Esophagus muscularis mucosa (tissue), 4 donors: ENCODE measurements at regions not wholly inside any gene's neighbourhood (a gene's known extent, or its start where the extent isn't known, plus 50 kb on each side); places are given as distances from the start of the nearest gene placed in this dataset.

Experiments
- DNase-seq: peaks from one replicate; pipeline ENCODE4 v3.0.0-alpha.2; 2017; ENCODE audit errors: extremely low spot score
- H3K27ac ChIP-seq, 4 donors: fragments of 200-600 bp; sonication (generic); replicated peaks in 1 of 4; 1 replicate in 3 of 4; 2 replicates in 1 of 4; pipeline ENCODE4 v1.5.1; 2016 to 2019; ENCODE audit warnings: mild to moderate bottlenecking in 1 of 4
- H3K27me3 ChIP-seq, 4 donors: fragments of 200-600 bp; sonication (generic); one replicate each; pipeline versions ENCODE4 v1.5.1 to v1.6.0; 2016 to 2019
- H3K36me3 ChIP-seq, 4 donors: fragments of 200-600 bp; sonication (generic); one replicate each; pipeline ENCODE4 v1.5.1; 2016 to 2019
- H3K4me1 ChIP-seq, 4 donors: fragments of 200-600 bp; sonication (generic); one replicate each; pipeline ENCODE4 v1.5.1; 2016 to 2019
- H3K4me3 ChIP-seq, 4 donors: fragments of 200-600 bp; sonication (generic); 1 replicate in 2 of 4; 2 replicates in 2 of 4; pipeline ENCODE4 v1.5.1; 2016 to 2019; ENCODE audit warnings: mild to moderate bottlenecking in 4 of 4, moderate library complexity in 1 of 4
- H3K9me3 ChIP-seq, 4 donors: fragments of 200-600 bp; sonication (generic); 1 replicate in 3 of 4; 2 replicates in 1 of 4; pipeline ENCODE4 v1.5.1; 2016 to 2019
- CTCF ChIP-seq, 3 experiments: fragments of 200-600 bp in 2 of 3; fragments of 450-650 bp in 1 of 3; sonication (generic) in 2 of 3; IDR thresholded peaks; one replicate each; pipeline ENCODE4 v1.5.1; 2017 to 2019; ENCODE audit warnings: antibody characterized with exemption in 3 of 3, mild to moderate bottlenecking in 2 of 3, moderate library complexity in 1 of 3
- EP300 ChIP-seq: sonication (generic); formaldehyde crosslinking; IDR thresholded peaks from one replicate; pipeline ENCODE4 v1.6.1; 2017; ENCODE audit warnings: antibody characterized with exemption
- POLR2A ChIP-seq: fragments of 450-650 bp; IDR thresholded peaks from one replicate; pipeline ENCODE4 v1.6.1; 2017; ENCODE audit warnings: antibody characterized with exemption, moderate library complexity, mild to moderate bottlenecking, low read depth
- POLR2AphosphoS5 ChIP-seq, 2 donors: sonication (generic); formaldehyde crosslinking; IDR thresholded peaks; one replicate each; pipeline ENCODE4 v1.6.1; 2017; ENCODE audit warnings: antibody characterized with exemption in 2 of 2
- WGBS: methylation state at CpG from one replicate; pipeline ENCODE4 v1.1.5; 2018; 5-methylcytosine and 5-hydroxymethylcytosine counted together
- intact Hi-C: fragments of 100-400 bp; cut with DNase I; formaldehyde crosslinking; loops from one replicate; pipeline ENCODE4 v1.15.1; 2023

GRCh38 chr12:43103866-43104265 is 448.1 kb downstream of the ADAMTS20 start:
- no peak for TF ChIP-seq EP300
- TF ChIP-seq POLR2A: no peak
- TF ChIP-seq CTCF (IDR thresholded peaks at IDR 0.05): no peak
- TF ChIP-seq POLR2AphosphoS5 (IDR thresholded peaks at IDR 0.05): no peak
- Histone ChIP-seq H3K27ac (no peak overlapping the region), H3K27me3 (no peaks in the 10 kb centered on the region), H3K4me3 (no peak overlapping the region), H3K9me3 (no peaks in the 10 kb centered on the region), H3K36me3 (no peaks in the 10 kb centered on the region), H3K4me1 (no peaks in the 10 kb centered on the region)
- intact Hi-C loops: no loop called here
- DNase-seq: no peak
- 100% methylated on average over 1 of the region's 1 CpG for WGBS

GRCh38 chr12:43102546-43103264 is 449.3 kb downstream of the ADAMTS20 start:
- H3K4me3 ChIP-seq: no peak overlapping the region
- no peaks in the 10 kb centered on the region for H3K27me3 ChIP-seq
- no peaks in the 10 kb centered on the region for H3K4me1 ChIP-seq
- no peak for DNase-seq
- no peak overlapping the region for H3K27ac ChIP-seq
- no peaks in the 10 kb centered on the region for H3K9me3 ChIP-seq
- 78% methylated on average over 4 of the region's 4 CpGs for WGBS
- no peak for TF ChIP-seq CTCF (IDR thresholded peaks at IDR 0.05)
- TF ChIP-seq POLR2AphosphoS5 (IDR thresholded peaks at IDR 0.05): no peak
- no peak for TF ChIP-seq EP300
- no peak for TF ChIP-seq POLR2A
- intact Hi-C loops: no loop called here
- no peaks in the 10 kb centered on the region for H3K36me3 ChIP-seq

GRCh38 chr12:43100231-43100630 is 451.8 kb downstream of the ADAMTS20 start:
- H3K27ac ChIP-seq: no peak overlapping the region
- WGBS: 61% methylated on average over 1 of the region's 1 CpG
- intact Hi-C loops: no loop called here
- no peak for DNase-seq
- no peaks in the 10 kb centered on the region for H3K9me3 ChIP-seq
- H3K27me3 ChIP-seq: no peaks in the 10 kb centered on the region
- H3K4me1 ChIP-seq: no peaks in the 10 kb centered on the region
- no peak for TF ChIP-seq CTCF (IDR thresholded peaks at IDR 0.05)
- no peak for TF ChIP-seq POLR2A
- no peak for TF ChIP-seq POLR2AphosphoS5 (IDR thresholded peaks at IDR 0.05)
- no peak for TF ChIP-seq EP300
- no peaks in the 10 kb centered on the region for H3K36me3 ChIP-seq
- H3K4me3 ChIP-seq: no peak overlapping the region

- no peaks in the 10 kb centered on the region for H3K9me3 ChIP-seq
- intact Hi-C loops: no loop called here
- H3K4me3 ChIP-seq: no peak overlapping the region
- H3K27ac ChIP-seq: no peak overlapping the region
- no peak for DNase-seq
- no peaks in the 10 kb centered on the region for H3K36me3 ChIP-seq
- 45% methylated on average over 3 of the region's 3 CpGs for WGBS
- H3K4me1 ChIP-seq: no peaks in the 10 kb centered on the region
- TF ChIP-seq EP300 (no peak), POLR2A (no peak), POLR2AphosphoS5 (IDR thresholded peaks at IDR 0.05) (no peak), CTCF (IDR thresholded peaks at IDR 0.05) (no peak)
- H3K27me3 ChIP-seq: no peaks in the 10 kb centered on the region
Measured at GRCh38 chr12:43099691-43100163, 452.3 kb downstream of the ADAMTS20 start.
